ENCODE measurements at regions not wholly inside any gene's neighbourhood (a gene's known extent, or its start where the extent isn't known, plus 50 kb on each side); places are given as distances from the start of the nearest gene placed in this dataset.
A peak's percentile ranks its signal among the peaks of the same experiment; 100 is the strongest.
"Not testable (repeated sequence)": the region's sequence is repeated elsewhere in the genome, so short reads cannot be mapped to it uniquely, and the experiment has no call there.

- no peak for DNase-seq (ENCODE audit: low spot score)
These were observed 147.2 kb upstream of the KLHL1 start for GRCh38 chr13:70255406-70255991.

GRCh38 chr13:70253834-70254233, 145.6 kb upstream of the KLHL1 start:
- no peak for DNase-seq (ENCODE audit: low spot score)

- DNase-seq (ENCODE audit: low spot score), result no peak
These were observed 145.2 kb upstream of the KLHL1 start for GRCh38 chr13:70253411-70253810.

GRCh38 chr13:70249332-70250064, 141.2 kb upstream of the KLHL1 start:
- DNase-seq (ENCODE audit: low spot score), result no peak

- no peak for DNase-seq (ENCODE audit: low spot score)
These were observed 128.9 kb upstream of the KLHL1 start for GRCh38 chr13:70237131-70237530.

GRCh38 chr13:70235565-70235964, 127.3 kb upstream of the KLHL1 start:
- no peak for DNase-seq (ENCODE audit: low spot score)

GRCh38 chr13:70223911-70224310, 115.7 kb upstream of the KLHL1 start:
- no peak for DNase-seq (ENCODE audit: low spot score)

GRCh38 chr13:70222926-70223325, 114.7 kb upstream of the KLHL1 start:
- no peak for DNase-seq (ENCODE audit: low spot score)

- no peak for DNase-seq (ENCODE audit: low spot score)
These were observed 110.4 kb upstream of the KLHL1 start for GRCh38 chr13:70218618-70219017.

GRCh38 chr13:70208968-70209367, 100.7 kb upstream of the KLHL1 start:
- not testable (repeated sequence) for DNase-seq (ENCODE audit: low spot score)

GRCh38 chr13:70206671-70207070, 98.4 kb upstream of the KLHL1 start:
- no peak for DNase-seq (ENCODE audit: low spot score)

- peak; percentile 48 for DNase-seq (ENCODE audit: low spot score)
These were observed 95.5 kb upstream of the KLHL1 start for GRCh38 chr13:70203661-70204229.

- no peak for DNase-seq (ENCODE audit: low spot score)
These were observed 82.8 kb upstream of the KLHL1 start for GRCh38 chr13:70191034-70191433.

- no peak for DNase-seq (ENCODE audit: low spot score)
These were observed 81.7 kb upstream of the KLHL1 start for GRCh38 chr13:70189981-70190380.

- no peak for DNase-seq (ENCODE audit: low spot score)
These were observed 80.3 kb upstream of the KLHL1 start for GRCh38 chr13:70188567-70188966.

GRCh38 chr13:70183041-70183440, 74.8 kb upstream of the KLHL1 start:
- DNase-seq (ENCODE audit: low spot score), result no peak
